ENCODE measurements at regions not wholly inside any gene's neighbourhood (a gene's known extent, or its start where the extent isn't known, plus 50 kb on each side); places are given as distances from the start of the nearest gene placed in this dataset.
A peak's percentile ranks its signal among the peaks of the same experiment; 100 is the strongest.

DNA sequence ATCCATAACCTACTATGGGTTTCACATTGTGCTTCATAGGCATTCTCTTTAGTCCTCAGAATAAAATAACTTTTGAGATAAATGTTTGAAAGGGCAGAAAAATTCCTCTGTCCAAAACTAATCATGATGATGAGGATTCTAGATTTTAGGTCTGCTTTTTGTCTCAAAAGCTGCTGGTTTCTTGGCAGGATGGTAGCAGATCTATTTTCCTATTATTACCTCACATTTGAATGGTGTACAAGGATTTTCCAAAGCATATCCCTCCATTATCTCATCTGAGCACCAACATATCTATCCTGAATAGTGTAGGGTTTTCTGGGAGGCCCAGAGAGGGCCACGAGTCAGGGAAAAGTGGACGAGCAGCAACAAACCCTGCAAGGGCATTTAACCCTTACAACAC, 201.9 kb downstream of the PLPP3 start:
- no CpG with 5 or more reads among the region's 2 CpGs for WGBS (ENCODE audit: insufficient coverage)
- TF ChIP-seq, protein P1, sequence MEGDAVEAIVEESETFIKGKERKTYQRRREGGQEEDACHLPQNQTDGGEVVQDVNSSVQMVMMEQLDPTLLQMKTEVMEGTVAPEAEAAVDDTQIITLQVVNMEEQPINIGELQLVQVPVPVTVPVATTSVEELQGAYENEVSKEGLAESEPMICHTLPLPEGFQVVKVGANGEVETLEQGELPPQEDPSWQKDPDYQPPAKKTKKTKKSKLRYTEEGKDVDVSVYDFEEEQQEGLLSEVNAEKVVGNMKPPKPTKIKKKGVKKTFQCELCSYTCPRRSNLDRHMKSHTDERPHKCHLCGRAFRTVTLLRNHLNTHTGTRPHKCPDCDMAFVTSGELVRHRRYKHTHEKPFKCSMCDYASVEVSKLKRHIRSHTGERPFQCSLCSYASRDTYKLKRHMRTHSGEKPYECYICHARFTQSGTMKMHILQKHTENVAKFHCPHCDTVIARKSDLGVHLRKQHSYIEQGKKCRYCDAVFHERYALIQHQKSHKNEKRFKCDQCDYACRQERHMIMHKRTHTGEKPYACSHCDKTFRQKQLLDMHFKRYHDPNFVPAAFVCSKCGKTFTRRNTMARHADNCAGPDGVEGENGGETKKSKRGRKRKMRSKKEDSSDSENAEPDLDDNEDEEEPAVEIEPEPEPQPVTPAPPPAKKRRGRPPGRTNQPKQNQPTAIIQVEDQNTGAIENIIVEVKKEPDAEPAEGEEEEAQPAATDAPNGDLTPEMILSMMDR (IDR thresholded peaks at IDR 0.05) = no peak
- no peaks in the 10 kb centered on the region for H3K9me3 Mint-ChIP-seq

DNA sequence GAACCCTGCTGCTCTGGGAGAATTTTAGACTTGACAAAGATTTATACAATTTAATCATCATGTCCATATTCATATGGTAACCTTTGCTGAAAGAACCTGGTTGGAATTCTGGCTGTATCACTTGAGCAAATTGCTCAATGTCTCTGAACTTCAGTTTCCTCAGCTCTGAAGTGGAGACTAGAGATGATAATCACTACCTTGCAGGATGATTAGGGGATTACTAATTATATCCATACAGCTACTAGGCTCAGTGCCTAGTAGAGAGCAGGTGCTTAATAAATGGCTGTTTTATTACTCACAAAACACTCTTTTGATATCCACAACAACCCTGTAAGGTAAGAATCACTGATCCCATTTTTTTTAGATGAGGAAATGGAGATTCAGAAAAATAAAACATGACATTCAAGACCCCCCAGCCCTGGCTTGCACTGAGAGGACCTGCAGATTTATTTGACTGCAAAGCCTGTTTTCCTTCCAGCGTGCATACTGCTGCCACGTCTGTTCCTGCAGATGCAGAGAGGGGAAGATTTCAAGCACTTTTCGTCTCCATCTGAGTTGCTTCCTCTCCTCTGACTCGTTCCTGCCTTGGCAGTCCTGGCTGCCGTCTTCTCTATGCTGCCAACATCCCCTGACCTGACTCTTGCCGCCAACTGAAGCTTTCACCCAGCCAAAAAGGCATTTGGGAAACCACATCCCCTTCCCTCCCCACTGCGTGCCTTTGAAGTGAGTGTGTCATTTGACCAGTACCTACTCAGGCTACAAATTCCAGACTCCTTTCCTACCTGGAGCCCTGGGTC, 203.0 kb downstream of the PLPP3 start:
- Histone ChIP-seq H3K9me3 (replicated peaks in 1 of 2; ENCODE audit: control insufficient read depth in 1 of 2, insufficient read depth in 1 of 2, low read length in 2 of 2) (no peaks in the 10 kb centered on the region), H3K27ac (ENCODE audit: low read depth in 1 of 2, low read length in 2 of 2) (no peak overlapping the region), H3K4me1 (ENCODE audit: control insufficient read depth in 1 of 2, insufficient read depth in 2 of 2, low read length in 2 of 2) (no peaks in the 10 kb centered on the region), H4K20me1 (ENCODE audit: insufficient read depth, low read length) (no peaks in the 10 kb centered on the region), H3K27me3 (ENCODE audit: control insufficient read depth in 2 of 2, insufficient read depth in 2 of 2, low read length in 2 of 2) (peaks cover 10 to 11% of the 10 kb centered on the region in 2 donors), H3K9ac (ENCODE audit: insufficient read depth, low read length, poor library complexity, severe bottlenecking) (no peak overlapping the region), H3K4me3 (replicated peaks in 1 of 3; ENCODE audit: low read depth in 2 of 3, low read length in 3 of 3) (no peak overlapping the region), H2AFZ (ENCODE audit: insufficient read depth, low read depth, low read length, poor library complexity, severe bottlenecking) (no peak overlapping the region), H3K4me2 (replicated peaks; ENCODE audit: extremely low read depth, low read length, poor library complexity, severe bottlenecking) (no peak overlapping the region), H3K36me3 (replicated peaks in 1 of 2; ENCODE audit: control insufficient read depth in 1 of 2, insufficient read depth in 2 of 2, low read length in 2 of 2) (no peaks in the 10 kb centered on the region), H3K79me2 (ENCODE audit: insufficient read depth, low read length) (no peaks in the 10 kb centered on the region)
- no peak overlapping the region for H3K27ac Mint-ChIP-seq
- intact Hi-C loops (cut with micrococcal nuclease) = no loop called here
- DNase-seq = no peak
- no peaks in the 10 kb centered on the region for H3K9me3 Mint-ChIP-seq
- TF ChIP-seq, protein P1 (IDR thresholded peaks at IDR 0.05) = no peak
- WGBS (ENCODE audit: insufficient coverage) = 5% methylated on average over 3 of the region's 7 CpGs
- H3K27me3 Mint-ChIP-seq (ENCODE audit: low read depth in 3 of 3) = peaks cover 14 to 20% (median 16%) of the 10 kb centered on the region in 3 donors
- H3K4me1 Mint-ChIP-seq = peaks cover 2% of the 10 kb centered on the region
- no peaks in the 10 kb centered on the region for H3K36me3 Mint-ChIP-seq
- peak overlapping the region in 1 of 2 donors; percentile 14 for H3K4me3 Mint-ChIP-seq

More for the DNA sequence above, 201.9 kb downstream of the PLPP3 start:
- Histone ChIP-seq H4K20me1 (ENCODE audit: insufficient read depth, low read length) (no peaks in the 10 kb centered on the region), H3K79me2 (ENCODE audit: insufficient read depth, low read length) (no peaks in the 10 kb centered on the region), H3K27me3 (ENCODE audit: control insufficient read depth in 2 of 2, insufficient read depth in 2 of 2, low read length in 2 of 2) (peaks cover 10 to 11% of the 10 kb centered on the region in 2 donors), H2AFZ (ENCODE audit: insufficient read depth, low read depth, low read length, poor library complexity, severe bottlenecking) (no peak overlapping the region), H3K9me3 (replicated peaks in 1 of 2; ENCODE audit: control insufficient read depth in 1 of 2, insufficient read depth in 1 of 2, low read length in 2 of 2) (no peaks in the 10 kb centered on the region), H3K9ac (ENCODE audit: insufficient read depth, low read length, poor library complexity, severe bottlenecking) (no peak overlapping the region), H3K4me3 (replicated peaks in 1 of 3; ENCODE audit: low read depth in 2 of 3, low read length in 3 of 3) (no peak overlapping the region), H3K27ac (ENCODE audit: low read depth in 1 of 2, low read length in 2 of 2) (no peak overlapping the region), H3K36me3 (replicated peaks in 1 of 2; ENCODE audit: control insufficient read depth in 1 of 2, insufficient read depth in 2 of 2, low read length in 2 of 2) (no peaks in the 10 kb centered on the region), H3K4me2 (replicated peaks; ENCODE audit: extremely low read depth, low read length, poor library complexity, severe bottlenecking) (no peak overlapping the region), H3K4me1 (ENCODE audit: control insufficient read depth in 1 of 2, insufficient read depth in 2 of 2, low read length in 2 of 2) (no peaks in the 10 kb centered on the region)
- intact Hi-C loops (cut with micrococcal nuclease) = no loop called here
- Mint-ChIP-seq H3K27me3 (ENCODE audit: low read depth in 3 of 3) (peaks cover 12 to 20% (median 16%) of the 10 kb centered on the region in 3 donors), H3K27ac (no peak overlapping the region), H3K4me3 (no peak overlapping the region), H3K4me1 (peaks cover 2% of the 10 kb centered on the region), H3K36me3 (no peaks in the 10 kb centered on the region)
- DNase-seq = no peak

Data from CD14-positive monocyte (primary cell).